CD4-positive, alpha-beta T cell (primary cell): ENCODE measurements at regions not wholly inside any gene's neighbourhood (a gene's known extent, or its start where the extent isn't known, plus 50 kb on each side); places are given as distances from the start of the nearest gene placed in this dataset.

Source experiments
- ATAC-seq: fragments of 200-7000 bp; cut with Tn5 transposase; one replicate; pipeline ENCODE4 v1.10.0; 2022; ENCODE audit warnings: mild to moderate bottlenecking; ENCODE audit not compliant: poor library complexity
- CTCF ChIA-PET: fragments of 350-600 bp; sonication (Branson Sonifier 250); formaldehyde crosslinking; loops from one replicate; lab custom pipeline; 2021; ENCODE audit warnings: antibody characterized with exemption, inconsistent platforms; lab: Charles Lee
- POLR2A ChIA-PET: fragments of 350-600 bp; sonication (Branson Sonifier 250); formaldehyde crosslinking; loops from one replicate; lab custom pipeline; 2021; ENCODE audit warnings: antibody characterized with exemption, inconsistent platforms; lab: Charles Lee
- DNase-seq, 14 experiments: peaks; one replicate each; pipeline ENCODE4 v3.0.0-alpha.2; 2013 to 2020; ENCODE audit warnings: mixed read lengths in 2 of 14
- H3K27ac ChIP-seq, 2 donors: one replicate each; pipeline versions ENCODE4 v1.5.1 to v1.7.0; 2013; ENCODE audit warnings: low read length in 2 of 2, low read depth in 1 of 2, mild to moderate bottlenecking in 1 of 2
- H3K27me3 ChIP-seq, 2 experiments: 1 replicate in 1 of 2; 2 replicates in 1 of 2; pipeline versions ENCODE4 v1.6.1 to v1.7.0; 2013; ENCODE audit warnings: low read length in 2 of 2, control low read depth in 1 of 2, mild to moderate bottlenecking in 1 of 2, moderate library complexity in 1 of 2; ENCODE audit not compliant: insufficient read depth in 2 of 2, control insufficient read depth in 1 of 2
- H3K36me3 ChIP-seq: one replicate; pipeline ENCODE4 v1.6.1; 2013; ENCODE audit warnings: low read length, control low read depth; ENCODE audit not compliant: insufficient read depth
- H3K4me1 ChIP-seq: one replicate; pipeline ENCODE4 v1.6.1; 2013; ENCODE audit warnings: low read length, control low read depth; ENCODE audit not compliant: insufficient read depth
- H3K4me3 ChIP-seq: one replicate; pipeline ENCODE4 v1.5.1; 2013; ENCODE audit warnings: mild to moderate bottlenecking, low read length, moderate library complexity
- H3K9me3 ChIP-seq, 2 experiments: 1 replicate in 1 of 2; 2 replicates in 1 of 2; pipeline versions ENCODE4 v1.6.1 to v1.7.0; 2013; ENCODE audit warnings: low read length in 2 of 2, mild to moderate bottlenecking in 2 of 2, control low read depth in 1 of 2, moderate library complexity in 1 of 2; ENCODE audit not compliant: control insufficient read depth in 1 of 2, insufficient read depth in 1 of 2
- H3K27ac Mint-ChIP-seq: one replicate; pipeline ENCODE4 v1.8.0; 2020; ENCODE audit warnings: mixed read lengths
- H3K27me3 Mint-ChIP-seq: one replicate; pipeline ENCODE4 v1.8.0; 2021; ENCODE audit warnings: mixed read lengths
- H3K36me3 Mint-ChIP-seq: one replicate; pipeline ENCODE4 v1.8.0; 2021; ENCODE audit warnings: low read depth, mixed read lengths
- H3K4me1 Mint-ChIP-seq: one replicate; pipeline ENCODE4 v1.8.0; 2021; ENCODE audit warnings: low read depth, mixed read lengths
- H3K4me3 Mint-ChIP-seq: one replicate; pipeline ENCODE4 v1.8.0; 2020; ENCODE audit warnings: mild to moderate bottlenecking, mixed read lengths
- H3K9me3 Mint-ChIP-seq: one replicate; pipeline ENCODE4 v1.8.0; 2020; ENCODE audit warnings: mixed read lengths
- intact Hi-C, 2 experiments: fragments of 100-400 bp; cut with DNase I in 1 of 2; cut with micrococcal nuclease in 1 of 2; formaldehyde crosslinking; loops; one replicate each; pipeline versions ENCODE4 v1.15.1 to v1.9.0; 2023 to 2025; cut with DNase I, micrococcal nuclease
- TF ChIP-seq, protein P1 (sequence below): fragments of 200-600 bp; IDR thresholded peaks from one replicate; pipeline ENCODE4 v1.8.0; 2022; ENCODE audit warnings: antibody characterized with exemption, mild to moderate bottlenecking

GRCh38 chr2:66849153-66849755 is 414.3 kb downstream of the MEIS1 start:
- CTCF ChIA-PET = no interaction called here
- Mint-ChIP-seq H3K9me3 (no peaks in the 10 kb centered on the region), H3K4me3 (no peak overlapping the region), H3K4me1 (no peaks in the 10 kb centered on the region), H3K27ac (no peak overlapping the region), H3K36me3 (no peaks in the 10 kb centered on the region), H3K27me3 (no peaks in the 10 kb centered on the region)
- H3K36me3 ChIP-seq = no peaks in the 10 kb centered on the region
- H3K27me3 ChIP-seq = no peaks in the 10 kb centered on the region
- POLR2A ChIA-PET = no interaction called here
- intact Hi-C loops = no loop called here
- ATAC-seq = no peak
- H3K4me1 ChIP-seq = no peaks in the 10 kb centered on the region
- no peak overlapping the region for H3K27ac ChIP-seq
- no peak for DNase-seq
- TF ChIP-seq, protein P1, sequence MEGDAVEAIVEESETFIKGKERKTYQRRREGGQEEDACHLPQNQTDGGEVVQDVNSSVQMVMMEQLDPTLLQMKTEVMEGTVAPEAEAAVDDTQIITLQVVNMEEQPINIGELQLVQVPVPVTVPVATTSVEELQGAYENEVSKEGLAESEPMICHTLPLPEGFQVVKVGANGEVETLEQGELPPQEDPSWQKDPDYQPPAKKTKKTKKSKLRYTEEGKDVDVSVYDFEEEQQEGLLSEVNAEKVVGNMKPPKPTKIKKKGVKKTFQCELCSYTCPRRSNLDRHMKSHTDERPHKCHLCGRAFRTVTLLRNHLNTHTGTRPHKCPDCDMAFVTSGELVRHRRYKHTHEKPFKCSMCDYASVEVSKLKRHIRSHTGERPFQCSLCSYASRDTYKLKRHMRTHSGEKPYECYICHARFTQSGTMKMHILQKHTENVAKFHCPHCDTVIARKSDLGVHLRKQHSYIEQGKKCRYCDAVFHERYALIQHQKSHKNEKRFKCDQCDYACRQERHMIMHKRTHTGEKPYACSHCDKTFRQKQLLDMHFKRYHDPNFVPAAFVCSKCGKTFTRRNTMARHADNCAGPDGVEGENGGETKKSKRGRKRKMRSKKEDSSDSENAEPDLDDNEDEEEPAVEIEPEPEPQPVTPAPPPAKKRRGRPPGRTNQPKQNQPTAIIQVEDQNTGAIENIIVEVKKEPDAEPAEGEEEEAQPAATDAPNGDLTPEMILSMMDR = no peak
- no peak overlapping the region for H3K4me3 ChIP-seq
- peaks cover 0 to 16% of the 10 kb centered on the region in 2 experiments for H3K9me3 ChIP-seq

DNA sequence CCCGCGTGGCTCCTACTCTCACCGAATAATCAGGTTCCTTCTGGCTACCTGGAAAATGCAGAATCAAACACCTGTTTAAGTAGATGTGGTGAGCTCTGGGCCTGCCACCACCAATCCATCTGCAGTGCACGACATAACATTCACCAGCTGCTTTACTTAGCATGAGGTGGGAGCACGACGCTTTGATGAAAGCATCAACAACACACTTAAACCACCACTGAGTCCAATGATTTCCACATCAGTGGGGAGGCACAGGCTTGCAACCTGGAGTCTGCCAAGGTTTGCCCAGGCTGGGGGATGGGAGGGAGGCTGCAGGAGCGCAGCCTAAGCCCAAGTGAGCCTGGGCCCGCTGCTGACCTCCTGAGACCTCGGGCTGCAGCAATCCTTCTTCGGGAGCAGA is 415.5 kb downstream of the MEIS1 start:
- H3K36me3 Mint-ChIP-seq = no peaks in the 10 kb centered on the region
- no peak overlapping the region for H3K27ac Mint-ChIP-seq
- ChIA-PET POLR2A (no interaction called here), CTCF (no interaction called here)
- no peaks in the 10 kb centered on the region for H3K27me3 Mint-ChIP-seq
- Histone ChIP-seq H3K27me3 (no peaks in the 10 kb centered on the region), H3K27ac (no peak overlapping the region), H3K4me1 (no peaks in the 10 kb centered on the region), H3K9me3 (peaks cover 0 to 16% of the 10 kb centered on the region in 2 experiments), H3K36me3 (no peaks in the 10 kb centered on the region), H3K4me3 (no peak overlapping the region)
- DNase-seq (no peak), ATAC-seq (no peak)
- H3K9me3 Mint-ChIP-seq = no peaks in the 10 kb centered on the region
- H3K4me3 Mint-ChIP-seq = no peak overlapping the region
- TF ChIP-seq, protein P1 = no peak
- no peaks in the 10 kb centered on the region for H3K4me1 Mint-ChIP-seq
- intact Hi-C loops = no loop called here

DNA sequence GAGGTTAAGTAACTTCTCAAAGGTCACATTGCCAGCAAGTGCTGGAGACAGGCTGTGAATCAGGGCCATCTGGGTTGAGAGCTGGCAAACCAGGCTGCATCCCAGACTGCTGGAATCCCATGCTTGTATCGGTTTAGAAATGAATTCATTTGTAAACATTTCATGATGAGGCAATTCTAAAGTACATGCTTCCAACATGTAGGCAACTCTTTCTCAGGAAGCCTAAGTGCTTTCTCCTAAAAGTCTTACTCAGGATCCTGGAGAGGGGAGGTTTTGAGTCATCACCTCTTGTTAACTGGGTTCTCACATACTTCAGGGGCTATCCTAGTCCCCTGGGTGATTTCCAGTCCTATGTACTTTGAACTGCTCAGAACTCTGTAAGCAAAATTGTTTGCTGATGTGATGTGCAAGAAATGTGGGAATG is 416.5 kb downstream of the MEIS1 start:
- TF ChIP-seq, protein P1 = no peak
- H3K4me3 ChIP-seq = no peak overlapping the region
- intact Hi-C loops = no loop called here
- Mint-ChIP-seq H3K36me3 (no peaks in the 10 kb centered on the region), H3K27ac (no peak overlapping the region), H3K4me3 (no peak overlapping the region), H3K9me3 (peaks cover under 1% of the 10 kb centered on the region), H3K27me3 (no peaks in the 10 kb centered on the region), H3K4me1 (no peaks in the 10 kb centered on the region)
- H3K27me3 ChIP-seq = no peaks in the 10 kb centered on the region
- no peak overlapping the region for H3K27ac ChIP-seq
- H3K4me1 ChIP-seq = no peaks in the 10 kb centered on the region
- no peaks in the 10 kb centered on the region for H3K36me3 ChIP-seq
- CTCF ChIA-PET = no interaction called here
- H3K9me3 ChIP-seq = peaks cover 0 to 14% of the 10 kb centered on the region in 2 experiments
- ATAC-seq = no peak
- no peak for DNase-seq
- POLR2A ChIA-PET = no interaction called here
